ENCODE measurements at regions not wholly inside any gene's neighbourhood (a gene's known extent, or its start where the extent isn't known, plus 50 kb on each side); places are given as distances from the start of the nearest gene placed in this dataset.

GRCh38 chr4:177118596-177118995 is 191.1 kb upstream of the NEIL3 start:
- TF ChIP-seq POLR2AphosphoS5 (IDR thresholded peaks at IDR 0.05; ENCODE audit: low read depth, low read length) (no peak), TAF1 (IDR thresholded peaks at IDR 0.05; ENCODE audit: borderline replicate concordance, insufficient read depth, low read length) (no peak)

Data from PFSK-1 (cell line).